ENCODE measurements at regions not wholly inside any gene's neighbourhood (a gene's known extent, or its start where the extent isn't known, plus 50 kb on each side); places are given as distances from the start of the nearest gene placed in this dataset.

DNA sequence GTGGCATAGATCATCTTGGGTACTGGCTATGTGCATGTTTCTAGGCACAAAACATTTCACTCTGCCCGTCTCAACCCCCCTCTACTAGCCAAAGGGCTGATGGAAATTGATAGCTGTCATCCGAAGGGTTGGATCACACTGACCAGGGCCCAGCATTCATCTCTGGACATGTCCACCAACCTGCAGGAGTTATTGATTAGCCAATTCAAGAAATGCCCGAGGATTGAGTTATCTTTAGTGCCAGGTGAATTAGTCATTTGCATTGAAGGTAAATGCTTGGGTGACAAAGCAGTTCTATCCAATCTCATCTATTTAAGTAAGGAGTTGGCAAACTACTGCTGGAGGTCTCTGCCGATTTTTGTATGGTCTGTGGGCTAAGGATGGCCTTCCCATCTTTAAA is 80.1 kb downstream of the CD164 start (continued):
- no peak for TF ChIP-seq ZNF777 (tag by site-specific recombination; IDR thresholded peaks at IDR 0.05; ENCODE audit: borderline replicate concordance)
- no peak for TF ChIP-seq ZNF707 (tag by site-specific recombination; IDR thresholded peaks at IDR 0.05)
- TF ChIP-seq ZNF157 (tag by site-specific recombination; IDR thresholded peaks at IDR 0.05) = no peak
- no peak for TF ChIP-seq YY1 (tag by site-specific recombination; IDR thresholded peaks at IDR 0.05)
- no peak for TF ChIP-seq ZNF747 (tag by site-specific recombination; IDR thresholded peaks at IDR 0.05)
- TF ChIP-seq ZNF785 (tag by site-specific recombination; IDR thresholded peaks at IDR 0.05) = no peak
- TF ChIP-seq SALL2 (tag by site-specific recombination; IDR thresholded peaks at IDR 0.05; ENCODE audit: borderline replicate concordance) = no peak

DNA sequence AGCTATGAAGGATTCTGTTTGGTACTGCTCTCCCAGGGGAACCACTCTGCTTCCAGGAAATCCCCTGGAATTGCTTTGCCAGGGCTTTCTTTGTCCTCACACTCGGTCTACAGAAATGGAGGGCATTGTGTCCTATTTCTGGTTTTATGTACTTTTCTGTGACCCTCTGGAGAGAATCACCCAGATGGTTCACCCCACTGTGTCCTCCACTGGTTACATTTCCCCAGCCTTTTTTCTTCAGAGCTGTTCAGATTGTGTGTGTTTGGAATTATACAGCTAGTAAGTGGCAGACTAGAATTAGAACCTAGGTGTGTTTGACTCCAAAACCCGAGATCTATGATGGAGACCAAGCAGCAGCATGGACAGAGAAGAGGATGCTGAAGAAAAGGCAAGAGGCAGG is 80.8 kb downstream of the CD164 start:
- CTCF ChIA-PET = interaction anchor here (1.0 kb wide), 1 partner anchor 114 kb away, joined by 3 read pairs; no protein-coding TSS in a partner anchor
- TF ChIP-seq, protein P1, sequence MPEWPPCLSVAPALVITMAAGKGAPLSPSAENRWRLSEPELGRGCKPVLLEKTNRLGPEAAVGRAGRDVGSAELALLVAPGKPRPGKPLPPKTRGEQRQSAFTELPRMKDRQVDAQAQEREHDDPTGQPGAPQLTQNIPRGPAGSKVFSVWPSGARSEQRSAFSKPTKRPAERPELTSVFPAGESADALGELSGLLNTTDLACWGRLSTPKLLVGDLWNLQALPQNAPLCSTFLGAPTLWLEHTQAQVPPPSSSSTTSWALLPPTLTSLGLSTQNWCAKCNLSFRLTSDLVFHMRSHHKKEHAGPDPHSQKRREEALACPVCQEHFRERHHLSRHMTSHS (tag by site-specific recombination; IDR thresholded peaks at IDR 0.05) = no peak
- TF ChIP-seq ZNF10 (tag by site-specific recombination; IDR thresholded peaks at IDR 0.05) (no peak), ZNF169 (tag by site-specific recombination; IDR thresholded peaks at IDR 0.05) (no peak), ZSCAN5A (tag by site-specific recombination; IDR thresholded peaks at IDR 0.05) (no peak), ZNF433 (tag by site-specific recombination; IDR thresholded peaks at IDR 0.05; ENCODE audit: low read depth) (no peak), ZNF404 (tag by site-specific recombination; IDR thresholded peaks at IDR 0.05) (no peak)
- no peak overlapping the region for H3K4me3 ChIP-seq (ENCODE audit: low read depth, low read length)
- H3K27ac ChIP-seq (ENCODE audit: extremely low read depth, low read depth, low read length) = no peak overlapping the region
- no peaks in the 10 kb centered on the region for H3K4me1 ChIP-seq (ENCODE audit: control insufficient read depth, insufficient read depth, low read length)
- no peaks in the 10 kb centered on the region for H3K9me3 ChIP-seq (ENCODE audit: control insufficient read depth, insufficient read depth, low read depth, low read length)
- POLR2A ChIA-PET = no interaction called here
- H3K36me3 ChIP-seq (ENCODE audit: control insufficient read depth in 2 of 2, insufficient read depth in 1 of 2, low read length in 2 of 2) = peaks cover 0 to 20% of the 10 kb centered on the region in 2 experiments; a peak in 1 of 3 replicates

DNA sequence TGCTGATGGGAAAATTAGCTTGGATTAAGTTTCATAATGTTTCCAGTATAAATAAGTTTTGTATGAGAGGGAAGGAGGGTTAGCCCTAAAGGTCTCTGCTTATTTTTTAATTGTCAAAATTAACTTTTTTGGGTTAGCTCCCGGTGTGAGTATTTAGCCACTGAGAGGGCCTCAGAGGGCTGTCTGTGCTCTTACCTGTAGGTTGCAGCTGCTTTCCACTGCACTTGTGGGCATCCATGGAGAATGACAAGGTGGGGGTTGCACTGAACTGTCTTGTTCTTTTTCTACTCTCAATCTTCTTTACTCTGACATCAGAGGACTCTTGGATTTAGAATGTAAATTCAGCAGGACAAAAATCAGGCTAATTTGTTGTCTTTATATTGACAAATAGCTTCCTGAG is 81.4 kb downstream of the CD164 start:
- TF ChIP-seq ZNF624 (tag by site-specific recombination; IDR thresholded peaks at IDR 0.05) = no peak
- no peak overlapping the region for H3K27ac ChIP-seq (ENCODE audit: extremely low read depth, low read depth, low read length)
- H3K9me3 ChIP-seq (ENCODE audit: control insufficient read depth, insufficient read depth, low read depth, low read length) = no peaks in the 10 kb centered on the region
- CTCF ChIA-PET = interaction anchor here (1.0 to 1.3 kb wide), 2 partner anchors 11 to 113 kb away, joined by 3 to 4 read pairs; no protein-coding TSS in a partner anchor
- POLR2A ChIA-PET = no interaction called here
- no peak overlapping the region for H3K4me3 ChIP-seq (ENCODE audit: low read depth, low read length)
- H3K36me3 ChIP-seq (ENCODE audit: control insufficient read depth in 2 of 2, insufficient read depth in 1 of 2, low read length in 2 of 2) = peaks cover 0 to 15% of the 10 kb centered on the region in 2 experiments; a peak in 1 of 3 replicates
- no peaks in the 10 kb centered on the region for H3K4me1 ChIP-seq (ENCODE audit: control insufficient read depth, insufficient read depth, low read length)

- Histone ChIP-seq H3K4me3 (ENCODE audit: low read depth, low read length) (no peak overlapping the region), H3K9me3 (ENCODE audit: control insufficient read depth, insufficient read depth, low read depth, low read length) (no peaks in the 10 kb centered on the region), H3K4me1 (ENCODE audit: control insufficient read depth, insufficient read depth, low read length) (no peaks in the 10 kb centered on the region), H3K27ac (ENCODE audit: extremely low read depth, low read depth, low read length) (no peak overlapping the region), H3K36me3 (ENCODE audit: control insufficient read depth in 2 of 2, insufficient read depth in 1 of 2, low read length in 2 of 2) (peaks cover 0 to 19% of the 10 kb centered on the region in 2 experiments; a peak in 1 of 3 replicates)
- TF ChIP-seq, protein P2, sequence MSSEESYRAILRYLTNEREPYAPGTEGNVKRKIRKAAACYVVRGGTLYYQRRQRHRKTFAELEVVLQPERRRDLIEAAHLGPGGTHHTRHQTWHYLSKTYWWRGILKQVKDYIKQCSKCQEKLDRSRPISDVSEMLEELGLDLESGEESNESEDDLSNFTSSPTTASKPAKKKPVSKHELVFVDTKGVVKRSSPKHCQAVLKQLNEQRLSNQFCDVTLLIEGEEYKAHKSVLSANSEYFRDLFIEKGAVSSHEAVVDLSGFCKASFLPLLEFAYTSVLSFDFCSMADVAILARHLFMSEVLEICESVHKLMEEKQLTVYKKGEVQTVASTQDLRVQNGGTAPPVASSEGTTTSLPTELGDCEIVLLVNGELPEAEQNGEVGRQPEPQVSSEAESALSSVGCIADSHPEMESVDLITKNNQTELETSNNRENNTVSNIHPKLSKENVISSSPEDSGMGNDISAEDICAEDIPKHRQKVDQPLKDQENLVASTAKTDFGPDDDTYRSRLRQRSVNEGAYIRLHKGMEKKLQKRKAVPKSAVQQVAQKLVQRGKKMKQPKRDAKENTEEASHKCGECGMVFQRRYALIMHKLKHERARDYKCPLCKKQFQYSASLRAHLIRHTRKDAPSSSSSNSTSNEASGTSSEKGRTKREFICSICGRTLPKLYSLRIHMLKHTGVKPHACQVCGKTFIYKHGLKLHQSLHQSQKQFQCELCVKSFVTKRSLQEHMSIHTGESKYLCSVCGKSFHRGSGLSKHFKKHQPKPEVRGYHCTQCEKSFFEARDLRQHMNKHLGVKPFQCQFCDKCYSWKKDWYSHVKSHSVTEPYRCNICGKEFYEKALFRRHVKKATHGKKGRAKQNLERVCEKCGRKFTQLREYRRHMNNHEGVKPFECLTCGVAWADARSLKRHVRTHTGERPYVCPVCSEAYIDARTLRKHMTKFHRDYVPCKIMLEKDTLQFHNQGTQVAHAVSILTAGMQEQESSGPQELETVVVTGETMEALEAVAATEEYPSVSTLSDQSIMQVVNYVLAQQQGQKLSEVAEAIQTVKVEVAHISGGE (tag by site-specific recombination; conservative IDR thresholded peaks at IDR 0.05; ENCODE audit: low read depth) = no peak
- no peak for TF ChIP-seq ZNF274 (IDR thresholded peaks at IDR 0.05; ENCODE audit: low read length)
- TF ChIP-seq ZNF274 (tag by site-specific recombination; IDR thresholded peaks at IDR 0.05; ENCODE audit: borderline replicate concordance) = no peak
- TF ChIP-seq SP7 (tag by site-specific recombination; IDR thresholded peaks at IDR 0.05) = peak; percentile 93
- POLR2A ChIA-PET = no interaction called here
- CTCF ChIA-PET = interaction anchor here (1.3 kb wide), 1 partner anchor 12 kb away, joined by 4 read pairs; no protein-coding TSS in a partner anchor
Measured at GRCh38 chr6:109299776-109300564, 82.3 kb downstream of the CD164 start.
